ENCODE measurements at regions not wholly inside any gene's neighbourhood (a gene's known extent, or its start where the extent isn't known, plus 50 kb on each side); places are given as distances from the start of the nearest gene placed in this dataset.

- no peak for DNase-seq
- Histone ChIP-seq H3K36me3 (replicated peaks; ENCODE audit: control insufficient read depth, insufficient read depth, low read length) (no peaks in the 10 kb centered on the region), H3K4me3 (ENCODE audit: insufficient read depth, low read depth, low read length) (no peak overlapping the region), H3K27me3 (ENCODE audit: control insufficient read depth, insufficient read depth, low read length) (no peaks in the 10 kb centered on the region)
Observed at GRCh38 chr2:19255481-19255880, 102.9 kb downstream of the OSR1 start.

- H3K4me3 ChIP-seq (ENCODE audit: insufficient read depth, low read depth, low read length) = no peak overlapping the region
- H3K27me3 ChIP-seq (ENCODE audit: control insufficient read depth, insufficient read depth, low read length) = no peaks in the 10 kb centered on the region
- H3K36me3 ChIP-seq (replicated peaks; ENCODE audit: control insufficient read depth, insufficient read depth, low read length) = no peaks in the 10 kb centered on the region
- no peak for DNase-seq
Observed at GRCh38 chr2:19251554-19251953, 106.9 kb downstream of the OSR1 start.

- Histone ChIP-seq H3K36me3 (replicated peaks; ENCODE audit: control insufficient read depth, insufficient read depth, low read length) (no peaks in the 10 kb centered on the region), H3K27me3 (ENCODE audit: control insufficient read depth, insufficient read depth, low read length) (no peaks in the 10 kb centered on the region), H3K4me3 (ENCODE audit: insufficient read depth, low read depth, low read length) (no peak overlapping the region)
- no peak for DNase-seq
Observed at GRCh38 chr2:19250906-19251305, 107.5 kb downstream of the OSR1 start.

GRCh38 chr2:19247186-19247585 is 111.2 kb downstream of the OSR1 start:
- Histone ChIP-seq H3K4me3 (ENCODE audit: insufficient read depth, low read depth, low read length) (no peak overlapping the region), H3K36me3 (replicated peaks; ENCODE audit: control insufficient read depth, insufficient read depth, low read length) (no peaks in the 10 kb centered on the region), H3K27me3 (ENCODE audit: control insufficient read depth, insufficient read depth, low read length) (no peaks in the 10 kb centered on the region)
- no peak for DNase-seq

- no peak for DNase-seq
- H3K27me3 ChIP-seq (ENCODE audit: control insufficient read depth, insufficient read depth, low read length) = no peaks in the 10 kb centered on the region
- H3K36me3 ChIP-seq (replicated peaks; ENCODE audit: control insufficient read depth, insufficient read depth, low read length) = no peaks in the 10 kb centered on the region
- no peak overlapping the region for H3K4me3 ChIP-seq (ENCODE audit: insufficient read depth, low read depth, low read length)
Observed at GRCh38 chr2:19246496-19246895, 111.9 kb downstream of the OSR1 start.

- no peaks in the 10 kb centered on the region for H3K36me3 ChIP-seq (replicated peaks; ENCODE audit: control insufficient read depth, insufficient read depth, low read length)
- no peak for DNase-seq
- no peak overlapping the region for H3K4me3 ChIP-seq (ENCODE audit: insufficient read depth, low read depth, low read length)
- H3K27me3 ChIP-seq (ENCODE audit: control insufficient read depth, insufficient read depth, low read length) = no peaks in the 10 kb centered on the region
Observed at GRCh38 chr2:19244460-19245363, 113.7 kb downstream of the OSR1 start.

- Histone ChIP-seq H3K36me3 (replicated peaks; ENCODE audit: control insufficient read depth, insufficient read depth, low read length) (no peaks in the 10 kb centered on the region), H3K27me3 (ENCODE audit: control insufficient read depth, insufficient read depth, low read length) (no peaks in the 10 kb centered on the region)
- DNase-seq = no peak
Observed at GRCh38 chr2:19238440-19239060, 119.9 kb downstream of the OSR1 start.

GRCh38 chr2:19235308-19235707 is 123.1 kb downstream of the OSR1 start:
- Histone ChIP-seq H3K27me3 (ENCODE audit: control insufficient read depth, insufficient read depth, low read length) (no peaks in the 10 kb centered on the region), H3K36me3 (replicated peaks; ENCODE audit: control insufficient read depth, insufficient read depth, low read length) (no peaks in the 10 kb centered on the region), H3K4me3 (ENCODE audit: insufficient read depth, low read depth, low read length) (no peak overlapping the region)
- no peak for DNase-seq

More at GRCh38 chr2:19238440-19239060, 119.9 kb downstream of the OSR1 start:
- no peak overlapping the region for H3K4me3 ChIP-seq (ENCODE audit: insufficient read depth, low read depth, low read length)

GRCh38 chr2:19232312-19232711 is 126.1 kb downstream of the OSR1 start:
- no peaks in the 10 kb centered on the region for H3K36me3 ChIP-seq (replicated peaks; ENCODE audit: control insufficient read depth, insufficient read depth, low read length)
- DNase-seq = no peak
- H3K27me3 ChIP-seq (ENCODE audit: control insufficient read depth, insufficient read depth, low read length) = no peaks in the 10 kb centered on the region
- H3K4me3 ChIP-seq (ENCODE audit: insufficient read depth, low read depth, low read length) = no peak overlapping the region

- Histone ChIP-seq H3K4me3 (ENCODE audit: insufficient read depth, low read depth, low read length) (no peak overlapping the region), H3K27me3 (ENCODE audit: control insufficient read depth, insufficient read depth, low read length) (no peaks in the 10 kb centered on the region), H3K36me3 (replicated peaks; ENCODE audit: control insufficient read depth, insufficient read depth, low read length) (no peaks in the 10 kb centered on the region)
- DNase-seq = no peak
Observed at GRCh38 chr2:19231625-19232024, 126.8 kb downstream of the OSR1 start.

- no peaks in the 10 kb centered on the region for H3K36me3 ChIP-seq (replicated peaks; ENCODE audit: control insufficient read depth, insufficient read depth, low read length)
- no peak overlapping the region for H3K4me3 ChIP-seq (ENCODE audit: insufficient read depth, low read depth, low read length)
- DNase-seq = no peak
- no peaks in the 10 kb centered on the region for H3K27me3 ChIP-seq (ENCODE audit: control insufficient read depth, insufficient read depth, low read length)
Observed at GRCh38 chr2:19230626-19231025, 127.8 kb downstream of the OSR1 start.

GRCh38 chr2:19228715-19229114 is 129.7 kb downstream of the OSR1 start:
- Histone ChIP-seq H3K27me3 (ENCODE audit: control insufficient read depth, insufficient read depth, low read length) (no peaks in the 10 kb centered on the region), H3K36me3 (replicated peaks; ENCODE audit: control insufficient read depth, insufficient read depth, low read length) (no peaks in the 10 kb centered on the region), H3K4me3 (ENCODE audit: insufficient read depth, low read depth, low read length) (no peak overlapping the region)
- peak; percentile 28 for DNase-seq

- Histone ChIP-seq H3K4me3 (ENCODE audit: insufficient read depth, low read depth, low read length) (no peak overlapping the region), H3K36me3 (replicated peaks; ENCODE audit: control insufficient read depth, insufficient read depth, low read length) (no peaks in the 10 kb centered on the region)
- no peak for DNase-seq
Observed at GRCh38 chr2:19228181-19228593, 130.2 kb downstream of the OSR1 start.

GRCh38 chr2:19226871-19227270 is 131.6 kb downstream of the OSR1 start:
- Histone ChIP-seq H3K27me3 (ENCODE audit: control insufficient read depth, insufficient read depth, low read length) (no peaks in the 10 kb centered on the region), H3K4me3 (ENCODE audit: insufficient read depth, low read depth, low read length) (no peak overlapping the region), H3K36me3 (replicated peaks; ENCODE audit: control insufficient read depth, insufficient read depth, low read length) (no peaks in the 10 kb centered on the region)
- DNase-seq = no peak

More at GRCh38 chr2:19228181-19228593, 130.2 kb downstream of the OSR1 start:
- no peaks in the 10 kb centered on the region for H3K27me3 ChIP-seq (ENCODE audit: control insufficient read depth, insufficient read depth, low read length)

GRCh38 chr2:19226386-19226785 is 132.0 kb downstream of the OSR1 start:
- Histone ChIP-seq H3K4me3 (ENCODE audit: insufficient read depth, low read depth, low read length) (no peak overlapping the region), H3K36me3 (replicated peaks; ENCODE audit: control insufficient read depth, insufficient read depth, low read length) (no peaks in the 10 kb centered on the region), H3K27me3 (ENCODE audit: control insufficient read depth, insufficient read depth, low read length) (no peaks in the 10 kb centered on the region)
- no peak for DNase-seq
